Islet precursor cell (in vitro differentiated cells): ENCODE measurements at regions not wholly inside any gene's neighbourhood (a gene's known extent, or its start where the extent isn't known, plus 50 kb on each side); places are given as distances from the start of the nearest gene placed in this dataset.
"Not testable (repeated sequence)": the region's sequence is repeated elsewhere in the genome, so short reads cannot be mapped to it uniquely, and the experiment has no call there.

Source experiments
- DNase-seq: peaks from one replicate; pipeline ENCODE4 v3.0.0-alpha.2; 2018

- DNase-seq, result no peak
Measured at GRCh38 chr1:4452701-4453100, 201.7 kb upstream of the AJAP1 start.

- no peak for DNase-seq
Measured at GRCh38 chr1:4460052-4460451, 194.4 kb upstream of the AJAP1 start.

- DNase-seq, result no peak
Measured at GRCh38 chr1:4460651-4461050, 193.8 kb upstream of the AJAP1 start.

GRCh38 chr1:4461726-4462290 lies 192.6 kb upstream of the AJAP1 start:
- no peak for DNase-seq

GRCh38 chr1:4462831-4463484 lies 191.5 kb upstream of the AJAP1 start:
- no peak for DNase-seq

GRCh38 chr1:4463631-4464030 lies 190.8 kb upstream of the AJAP1 start:
- no peak for DNase-seq

- no peak for DNase-seq
Measured at GRCh38 chr1:4464478-4464877, 189.9 kb upstream of the AJAP1 start.

- DNase-seq, result no peak
Measured at GRCh38 chr1:4467241-4467640, 187.2 kb upstream of the AJAP1 start.

- no peak for DNase-seq
Measured at GRCh38 chr1:4468386-4468785, 186.0 kb upstream of the AJAP1 start.

- no peak for DNase-seq
Measured at GRCh38 chr1:4468804-4469514, 185.4 kb upstream of the AJAP1 start.

- DNase-seq, result no peak
Measured at GRCh38 chr1:4476394-4476793, 178.0 kb upstream of the AJAP1 start.

- DNase-seq, result no peak
Measured at GRCh38 chr1:4481451-4481850, 173.0 kb upstream of the AJAP1 start.

GRCh38 chr1:4482526-4482925 lies 171.9 kb upstream of the AJAP1 start:
- no peak for DNase-seq

- DNase-seq, result no peak
Measured at GRCh38 chr1:4483021-4483625, 171.3 kb upstream of the AJAP1 start.

- peak; percentile 77 for DNase-seq
Measured at GRCh38 chr1:4485398-4485797, 169.0 kb upstream of the AJAP1 start.

GRCh38 chr1:4485878-4486277 lies 168.5 kb upstream of the AJAP1 start:
- DNase-seq, result no peak

GRCh38 chr1:4486408-4487120 lies 167.8 kb upstream of the AJAP1 start:
- no peak for DNase-seq

GRCh38 chr1:4488018-4488417 lies 166.4 kb upstream of the AJAP1 start:
- no peak for DNase-seq

- DNase-seq, result no peak
Measured at GRCh38 chr1:4489486-4489885, 164.9 kb upstream of the AJAP1 start.

- DNase-seq, result not testable (repeated sequence)
Measured at GRCh38 chr1:4489992-4490391, 164.4 kb upstream of the AJAP1 start.

GRCh38 chr1:4494027-4494426 lies 160.4 kb upstream of the AJAP1 start:
- no peak for DNase-seq

- DNase-seq, result no peak
Measured at GRCh38 chr1:4494558-4494957, 159.9 kb upstream of the AJAP1 start.

GRCh38 chr1:4495809-4496208 lies 158.6 kb upstream of the AJAP1 start:
- DNase-seq, result no peak
